H9 (cell line): ENCODE measurements at regions not wholly inside any gene's neighbourhood (a gene's known extent, or its start where the extent isn't known, plus 50 kb on each side); places are given as distances from the start of the nearest gene placed in this dataset.

Experiments used
- DNase-seq: peaks from one replicate; pipeline ENCODE4 v3.0.0-alpha.2; 2017
- H2AFZ ChIP-seq: one replicate; pipeline ENCODE4 v1.6.1; 2013; ENCODE audit warnings: mild to moderate bottlenecking, low read length, control low read depth, moderate library complexity
- H2AK5ac ChIP-seq: 2 replicates; pipeline ENCODE4 v1.6.1; 2013; ENCODE audit warnings: low read length, control low read depth, mixed read lengths; ENCODE audit not compliant: insufficient read length
- H2BK120ac ChIP-seq: one replicate; pipeline ENCODE4 v1.6.1; 2013; ENCODE audit warnings: low read depth, mild to moderate bottlenecking, low read length, control low read depth, inconsistent platforms; ENCODE audit not compliant: poor library complexity, severe bottlenecking
- H2BK12ac ChIP-seq: 2 replicates; pipeline ENCODE4 v1.6.1; 2013; ENCODE audit warnings: low read length, control low read depth, mixed read lengths, low read depth; ENCODE audit not compliant: insufficient read length
- H2BK15ac ChIP-seq: 2 replicates; pipeline ENCODE4 v1.6.1; 2013; ENCODE audit warnings: low read depth, low read length, control low read depth
- H2BK20ac ChIP-seq: one replicate; pipeline ENCODE4 v1.6.1; 2013; ENCODE audit warnings: low read depth, mild to moderate bottlenecking, low read length, control low read depth, inconsistent platforms; ENCODE audit not compliant: poor library complexity, severe bottlenecking
- H2BK5ac ChIP-seq: 2 replicates; pipeline ENCODE4 v1.6.1; 2013; ENCODE audit warnings: low read length, control low read depth, mixed read lengths; ENCODE audit not compliant: insufficient read length
- H3K14ac ChIP-seq: 2 replicates; pipeline ENCODE4 v1.6.1; 2013; ENCODE audit warnings: low read length, control low read depth; ENCODE audit not compliant: insufficient read depth
- H3K18ac ChIP-seq: 2 replicates; pipeline ENCODE4 v1.6.1; 2013; ENCODE audit warnings: low read depth, mild to moderate bottlenecking, mixed read lengths, low read length, control low read depth; ENCODE audit not compliant: insufficient read length
- H3K23ac ChIP-seq: 2 replicates; pipeline ENCODE4 v1.6.1; 2013; ENCODE audit warnings: low read length, control low read depth, mixed read lengths, low read depth; ENCODE audit not compliant: insufficient read length
- H3K23me2 ChIP-seq: 2 replicates; pipeline ENCODE4 v1.6.1; 2013; ENCODE audit warnings: low read depth, mild to moderate bottlenecking, mixed read lengths, low read length, control low read depth; ENCODE audit not compliant: insufficient read length, poor library complexity, severe bottlenecking
- H3K27ac ChIP-seq: 2 replicates; pipeline ENCODE4 v1.5.1; 2013; ENCODE audit warnings: low read length, control low read depth, mixed read lengths, low read depth; ENCODE audit not compliant: insufficient read length
- H3K27me3 ChIP-seq: 2 replicates; pipeline ENCODE4 v1.6.1; 2013; ENCODE audit warnings: low read length, control low read depth, inconsistent platforms; ENCODE audit not compliant: insufficient read depth
- H3K4ac ChIP-seq: 2 replicates; pipeline ENCODE4 v1.6.1; 2013; ENCODE audit warnings: low read depth, mild to moderate bottlenecking, control low read depth, inconsistent platforms, low read length, moderate library complexity
- H3K4me1 ChIP-seq: 2 replicates; pipeline ENCODE4 v1.6.1; 2013; ENCODE audit warnings: low read length, control low read depth, inconsistent platforms; ENCODE audit not compliant: insufficient read depth
- H3K4me2 ChIP-seq: 2 replicates; pipeline ENCODE4 v1.6.1; 2013; ENCODE audit warnings: low read length, control low read depth, mixed read lengths; ENCODE audit not compliant: insufficient read length, insufficient read depth
- H3K56ac ChIP-seq: 2 replicates; pipeline ENCODE4 v1.6.1; 2013; ENCODE audit warnings: low read depth, mild to moderate bottlenecking, mixed read lengths, low read length, control low read depth; ENCODE audit not compliant: insufficient read length
- H3K79me1 ChIP-seq: 2 replicates; pipeline ENCODE4 v1.6.1; 2013; ENCODE audit warnings: low read depth, mild to moderate bottlenecking, moderate library complexity, low read length, control low read depth, inconsistent platforms; ENCODE audit not compliant: insufficient read depth, poor library complexity, severe bottlenecking
- H3K79me2 ChIP-seq: 2 replicates; pipeline ENCODE4 v1.6.1; 2013; ENCODE audit warnings: low read length, control low read depth, inconsistent platforms; ENCODE audit not compliant: insufficient read depth
- H3K9ac ChIP-seq: 2 replicates; pipeline ENCODE4 v1.6.1; 2013; ENCODE audit warnings: low read length, control low read depth, mixed read lengths; ENCODE audit not compliant: insufficient read length; ENCODE audit errors: extremely low read depth
- H3K9me3 ChIP-seq: one replicate; pipeline ENCODE4 v1.6.1; 2013; ENCODE audit warnings: low read depth, low read length, inconsistent platforms; ENCODE audit not compliant: control insufficient read depth
- H3T11ph ChIP-seq: one replicate; pipeline ENCODE4 v1.6.1; 2013; ENCODE audit warnings: mild to moderate bottlenecking, low read length, control low read depth, inconsistent platforms
- H4K20me1 ChIP-seq: one replicate; pipeline ENCODE4 v1.6.1; 2013; ENCODE audit not compliant: control insufficient read depth, insufficient read length, insufficient read depth
- H4K5ac ChIP-seq: 2 replicates; pipeline ENCODE4 v1.6.1; 2013; ENCODE audit warnings: low read depth, mild to moderate bottlenecking, mixed read lengths, low read length, control low read depth; ENCODE audit not compliant: insufficient read length
- H4K8ac ChIP-seq: replicated peaks from 2 replicates; pipeline ENCODE4 v1.6.1; 2013; ENCODE audit warnings: low read length, control low read depth, mixed read lengths, low read depth; ENCODE audit not compliant: insufficient read length
- H4K91ac ChIP-seq: 2 replicates; pipeline ENCODE4 v1.6.1; 2013; ENCODE audit warnings: low read depth, mild to moderate bottlenecking, moderate library complexity, mixed read lengths, low read length, control low read depth; ENCODE audit not compliant: insufficient read length
- H3K27ac Mint-ChIP-seq, 3 experiments: 2 replicates in 2 of 3; 3 replicates in 1 of 3; pipeline ENCODE4 v1.8.0; 2020 to 2021; ENCODE audit warnings: mixed read lengths in 3 of 3, mild to moderate bottlenecking in 1 of 3, moderate library complexity in 1 of 3
- H3K27me3 Mint-ChIP-seq: 2 replicates; pipeline ENCODE4 v1.8.0; 2021; ENCODE audit warnings: low read depth, mild to moderate bottlenecking, moderate library complexity, mixed read lengths
- H3K36me3 Mint-ChIP-seq, 3 experiments: 2 replicates in 2 of 3; 3 replicates in 1 of 3; pipeline ENCODE4 v1.8.0; 2020 to 2021; ENCODE audit warnings: low read depth in 3 of 3, mixed read lengths in 3 of 3; ENCODE audit not compliant: insufficient read depth in 1 of 3
- H3K4me1 Mint-ChIP-seq, 2 experiments: 2 replicates each; pipeline ENCODE4 v1.8.0; 2020; ENCODE audit warnings: mixed read lengths in 2 of 2
- H3K4me3 Mint-ChIP-seq, 2 experiments: 2 replicates in 1 of 2; 3 replicates in 1 of 2; pipeline ENCODE4 v1.8.0; 2020 to 2021; ENCODE audit warnings: mild to moderate bottlenecking in 2 of 2, mixed read lengths in 2 of 2, moderate library complexity in 1 of 2
- H3K9me3 Mint-ChIP-seq, 2 experiments: 2 replicates in 1 of 2; 3 replicates in 1 of 2; pipeline ENCODE4 v1.8.0; 2020; ENCODE audit warnings: mild to moderate bottlenecking in 2 of 2, mixed read lengths in 2 of 2, moderate library complexity in 1 of 2
- WGBS: extraction: QIAGEN DNeasy Blood & Tissue Kit; methylation state at CpG from one replicate; pipeline ENCODE4 v1.1.7; 2013; ENCODE audit warnings: missing lambda C conversion rate, low lambda C conversion rate, mixed read lengths; ENCODE audit not compliant: insufficient read length; ENCODE audit errors: extremely low coverage; 5-methylcytosine and 5-hydroxymethylcytosine counted together
- TF ChIP-seq, protein P1 (sequence below): fragments of 200-600 bp; sonication (generic); conservative IDR thresholded peaks from 3 replicates; pipeline ENCODE4 v1.8.0; 2021; ENCODE audit warnings: antibody characterized with exemption, mild to moderate bottlenecking

- H2BK5ac ChIP-seq = no peak overlapping the region
- TF ChIP-seq, protein P1, sequence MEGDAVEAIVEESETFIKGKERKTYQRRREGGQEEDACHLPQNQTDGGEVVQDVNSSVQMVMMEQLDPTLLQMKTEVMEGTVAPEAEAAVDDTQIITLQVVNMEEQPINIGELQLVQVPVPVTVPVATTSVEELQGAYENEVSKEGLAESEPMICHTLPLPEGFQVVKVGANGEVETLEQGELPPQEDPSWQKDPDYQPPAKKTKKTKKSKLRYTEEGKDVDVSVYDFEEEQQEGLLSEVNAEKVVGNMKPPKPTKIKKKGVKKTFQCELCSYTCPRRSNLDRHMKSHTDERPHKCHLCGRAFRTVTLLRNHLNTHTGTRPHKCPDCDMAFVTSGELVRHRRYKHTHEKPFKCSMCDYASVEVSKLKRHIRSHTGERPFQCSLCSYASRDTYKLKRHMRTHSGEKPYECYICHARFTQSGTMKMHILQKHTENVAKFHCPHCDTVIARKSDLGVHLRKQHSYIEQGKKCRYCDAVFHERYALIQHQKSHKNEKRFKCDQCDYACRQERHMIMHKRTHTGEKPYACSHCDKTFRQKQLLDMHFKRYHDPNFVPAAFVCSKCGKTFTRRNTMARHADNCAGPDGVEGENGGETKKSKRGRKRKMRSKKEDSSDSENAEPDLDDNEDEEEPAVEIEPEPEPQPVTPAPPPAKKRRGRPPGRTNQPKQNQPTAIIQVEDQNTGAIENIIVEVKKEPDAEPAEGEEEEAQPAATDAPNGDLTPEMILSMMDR = no peak
- no peaks in the 10 kb centered on the region for H3K9me3 ChIP-seq
- no peaks in the 10 kb centered on the region for H3K4me1 ChIP-seq
- no peaks in the 10 kb centered on the region for H4K20me1 ChIP-seq
- H3K27ac ChIP-seq = no peak overlapping the region
- no peak overlapping the region for H3K56ac ChIP-seq
- no peak overlapping the region for H2AFZ ChIP-seq
- Mint-ChIP-seq H3K4me1 (no peaks in the 10 kb centered on the region), H3K9me3 (peaks cover 5 to 12% of the 10 kb centered on the region in 2 experiments; a peak in 4 of 5 replicates), H3K27me3 (no peaks in the 10 kb centered on the region), H3K36me3 (peaks cover 0 to 10% (median 0%) of the 10 kb centered on the region in 3 experiments; a peak in 1 of 7 replicates), H3K4me3 (no peak overlapping the region), H3K27ac (no peak overlapping the region)
- no peaks in the 10 kb centered on the region for H3K79me1 ChIP-seq
- no peak overlapping the region for H3K9ac ChIP-seq
- H2BK12ac ChIP-seq = no peak overlapping the region
- H2AK5ac ChIP-seq = no peak overlapping the region
- no peak overlapping the region for H2BK120ac ChIP-seq
- no peak overlapping the region for H4K91ac ChIP-seq
- no peaks in the 10 kb centered on the region for H3K27me3 ChIP-seq
- H3K4ac ChIP-seq = no peak overlapping the region
- H3K18ac ChIP-seq = no peak overlapping the region
- no peak overlapping the region for H4K8ac ChIP-seq
- no peaks in the 10 kb centered on the region for H3K23me2 ChIP-seq
- H3T11ph ChIP-seq = no peak overlapping the region
- no peak overlapping the region for H3K14ac ChIP-seq
- no CpG with 5 or more reads among the region's 1 CpG for WGBS
- no peak overlapping the region for H2BK15ac ChIP-seq
- DNase-seq = no peak
- H3K23ac ChIP-seq = no peak overlapping the region
- no peak overlapping the region for H2BK20ac ChIP-seq
- no peak overlapping the region for H4K5ac ChIP-seq
- H3K79me2 ChIP-seq = no peaks in the 10 kb centered on the region
- H3K4me2 ChIP-seq = no peak overlapping the region
Measured at GRCh38 chr10:83199374-83199773, 939.9 kb upstream of the GHITM start.
